Endothelial cell of umbilical vein (primary cell): ENCODE measurements at regions not wholly inside any gene's neighbourhood (a gene's known extent, or its start where the extent isn't known, plus 50 kb on each side); places are given as distances from the start of the nearest gene placed in this dataset.

Source experiments
- CTCF ChIP-seq, 2 donors: IDR thresholded peaks; 1 replicate in 1 of 2; 2 replicates in 1 of 2; pipeline ENCODE4 v1.5.1; 2011; ENCODE audit warnings: low read length in 2 of 2, mild to moderate bottlenecking in 2 of 2, moderate library complexity in 2 of 2, control low read depth in 1 of 2, inconsistent platforms in 1 of 2, low read depth in 1 of 2; ENCODE audit not compliant: insufficient read depth in 1 of 2; ENCODE audit errors: extremely low read depth in 1 of 2
- EZH2 ChIP-seq: IDR thresholded peaks from 2 replicates; pipeline ENCODE4 v1.6.1; 2012; ENCODE audit warnings: borderline replicate concordance, low read depth, mild to moderate bottlenecking, moderate library complexity, low read length, inconsistent platforms; ENCODE audit not compliant: severe bottlenecking
- FOS ChIP-seq: IDR thresholded peaks from 2 replicates; pipeline ENCODE4 v1.6.1; 2011; ENCODE audit warnings: mild to moderate bottlenecking, low read length, moderate library complexity, borderline replicate concordance; ENCODE audit not compliant: insufficient read depth
- GATA2 ChIP-seq: IDR thresholded peaks from 2 replicates; pipeline ENCODE4 v1.7.0; 2011; ENCODE audit warnings: low read depth, mild to moderate bottlenecking, moderate library complexity, mixed read lengths, low read length; ENCODE audit not compliant: insufficient read length, insufficient read depth
- JUN ChIP-seq: IDR thresholded peaks from 2 replicates; pipeline ENCODE4 v1.6.1; 2011; ENCODE audit warnings: borderline replicate concordance, low read depth; ENCODE audit not compliant: insufficient read length, insufficient read depth
- MAX ChIP-seq: IDR thresholded peaks from 2 replicates; pipeline ENCODE4 v1.6.1; 2011; ENCODE audit not compliant: insufficient read depth, insufficient read length
- POLR2A ChIP-seq: IDR thresholded peaks from 2 replicates; pipeline ENCODE4 v1.6.1; 2012; ENCODE audit warnings: low read depth, mild to moderate bottlenecking, control low read depth, low read length
- POLR2AphosphoS5 ChIP-seq: IDR thresholded peaks from 2 replicates; pipeline ENCODE4 v1.6.1; 2012; ENCODE audit warnings: low read depth, mild to moderate bottlenecking, control low read depth, low read length, moderate library complexity; ENCODE audit not compliant: insufficient read depth

GRCh38 chr7:47097431-47097830 lies 484.5 kb downstream of the TNS3 start:
- TF ChIP-seq POLR2AphosphoS5 (no peak), EZH2 (no peak), CTCF (IDR thresholded peaks at IDR 0.05; ENCODE audit: extremely low read depth in 1 of 2, insufficient read depth in 1 of 2, low read depth in 1 of 2, low read length in 2 of 2) (no peak), FOS (no peak), POLR2A (no peak), MAX (no peak), JUN (no peak), GATA2 (no peak)
